ENCODE measurements at regions not wholly inside any gene's neighbourhood (a gene's known extent, or its start where the extent isn't known, plus 50 kb on each side); places are given as distances from the start of the nearest gene placed in this dataset.

- TF ChIP-seq SIN3A (IDR thresholded peaks at IDR 0.05; ENCODE audit: borderline replicate concordance in 2 of 2, control insufficient read depth in 1 of 2, low read depth in 2 of 2, low read length in 2 of 2), result no peak
- TF ChIP-seq CTCF (IDR thresholded peaks at IDR 0.05 in 2 of 3, conservative IDR thresholded peaks at IDR 0.05 in 1 of 3; ENCODE audit: insufficient read depth in 2 of 3, low read depth in 1 of 3, low read length in 3 of 3), result no peak
- TF ChIP-seq ZNF407 (IDR thresholded peaks at IDR 0.05; ENCODE audit: low read depth), result no peak
- TF ChIP-seq SMARCA5 (IDR thresholded peaks at IDR 0.05), result no peak
- no peak for TF ChIP-seq MAFF (IDR thresholded peaks at IDR 0.05; ENCODE audit: low read length)
- no peak for TF ChIP-seq ZNF778 (CRISPR knock-in tag; IDR thresholded peaks at IDR 0.05)
- no peak for TF ChIP-seq SMARCE1 (IDR thresholded peaks at IDR 0.05)
- no peak for TF ChIP-seq MAFK (IDR thresholded peaks at IDR 0.05; ENCODE audit: low read length)
- no peak for TF ChIP-seq HNRNPUL1 (IDR thresholded peaks at IDR 0.05; ENCODE audit: low read length)
- no peak for TF ChIP-seq POLR2A (conservative IDR thresholded peaks at IDR 0.05)
- no peak for TF ChIP-seq SMAD3 (CRISPR knock-in tag; conservative IDR thresholded peaks at IDR 0.05)
- no peak for TF ChIP-seq NFXL1 (CRISPR knock-in tag; IDR thresholded peaks at IDR 0.05)
- no peak for TF ChIP-seq ASH1L (IDR thresholded peaks at IDR 0.05; ENCODE audit: borderline replicate concordance, low read depth, partially characterized antibody)
Measured at GRCh38 chr4:107216379-107216778, 180.3 kb upstream of the DKK2 start.

Data from K562 (cell line).